ENCODE measurements at regions not wholly inside any gene's neighbourhood (a gene's known extent, or its start where the extent isn't known, plus 50 kb on each side); places are given as distances from the start of the nearest gene placed in this dataset.

GRCh38 chr6:51562198-51562597, 525.2 kb downstream of the PKHD1 start:
- DNase-seq (ENCODE audit: low read depth in 4 of 4, low spot score in 2 of 4), result no peak

Measured in left renal cortex interstitium (tissue), 4 donors.